HG02943 (cell line): ENCODE measurements at regions not wholly inside any gene's neighbourhood (a gene's known extent, or its start where the extent isn't known, plus 50 kb on each side); places are given as distances from the start of the nearest gene placed in this dataset.
"Not testable (repeated sequence)": the region's sequence is repeated elsewhere in the genome, so short reads cannot be mapped to it uniquely, and the experiment has no call there.

ENCODE experiments used
- ATAC-seq: cut with Tn5 transposase; IDR thresholded peaks from one replicate; pipeline ENCODE4 v1.9.1; 2021; ENCODE audit warnings: mild to moderate bottlenecking, low read depth, moderate library complexity; ENCODE audit not compliant: unreplicated experiment

DNA sequence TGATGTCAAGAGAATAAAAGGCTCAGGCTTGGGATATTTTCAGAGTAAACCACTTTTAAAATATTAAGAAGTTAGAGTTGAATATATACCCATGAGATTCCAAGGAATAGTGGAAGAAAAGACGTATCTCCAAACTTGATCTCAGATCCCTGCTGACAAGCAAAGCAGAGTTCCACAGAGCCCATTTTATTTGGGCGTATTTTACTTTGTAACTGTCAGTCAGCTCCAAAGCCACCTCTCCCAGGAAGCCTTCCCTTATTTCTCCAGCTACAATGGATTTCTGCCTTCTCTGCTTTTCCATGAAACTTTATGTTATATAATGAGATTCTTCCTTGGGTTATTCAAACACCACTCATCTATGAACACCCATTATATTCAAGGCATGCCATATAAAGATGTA is 295.7 kb downstream of the FZD1 start:
- no peak for ATAC-seq

DNA sequence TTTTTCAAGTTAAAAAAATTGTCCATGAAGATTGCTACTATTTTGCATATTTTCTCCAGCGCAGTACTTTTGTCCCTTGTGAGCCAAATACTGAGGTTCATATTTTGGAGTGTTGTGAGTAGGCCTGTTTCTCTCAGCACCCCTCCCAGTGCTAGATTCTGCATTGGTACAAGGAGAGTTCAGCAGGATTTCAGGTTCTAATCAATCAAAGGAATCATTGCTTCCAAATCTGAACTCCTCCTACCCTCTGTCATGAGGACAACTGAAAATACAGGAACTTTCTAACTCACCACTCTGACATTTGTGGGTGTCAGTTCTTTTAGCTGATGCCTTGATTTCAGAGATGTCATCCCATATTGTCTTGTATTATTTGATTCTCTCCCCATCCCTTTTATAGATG is 299.9 kb downstream of the FZD1 start:
- no peak for ATAC-seq

DNA sequence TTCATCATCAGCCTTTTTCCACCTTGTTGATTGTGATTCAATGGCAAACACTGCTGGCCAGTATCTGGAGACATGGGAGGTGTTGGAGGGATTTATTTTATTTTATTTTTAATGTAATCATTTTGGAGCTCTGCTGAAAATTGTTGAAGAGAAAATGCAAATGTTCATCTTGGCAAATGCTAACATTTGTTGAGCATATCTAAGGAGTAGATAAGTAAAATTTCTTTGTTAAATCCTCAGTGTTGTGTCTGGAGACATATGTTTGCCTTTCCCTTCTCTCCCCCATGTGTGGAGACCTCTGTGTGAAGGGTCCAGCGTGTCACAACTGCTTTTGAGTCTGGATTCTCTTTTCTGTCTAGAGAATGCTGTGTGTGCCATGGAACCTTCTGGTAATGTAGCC is 300.3 kb downstream of the FZD1 start:
- no peak for ATAC-seq

GRCh38 chr7:91565499-91566401 is 301.5 kb downstream of the FZD1 start:
- ATAC-seq: no peak

- no peak for ATAC-seq
These were observed 302.1 kb downstream of the FZD1 start for GRCh38 chr7:91566402-91566732.

DNA sequence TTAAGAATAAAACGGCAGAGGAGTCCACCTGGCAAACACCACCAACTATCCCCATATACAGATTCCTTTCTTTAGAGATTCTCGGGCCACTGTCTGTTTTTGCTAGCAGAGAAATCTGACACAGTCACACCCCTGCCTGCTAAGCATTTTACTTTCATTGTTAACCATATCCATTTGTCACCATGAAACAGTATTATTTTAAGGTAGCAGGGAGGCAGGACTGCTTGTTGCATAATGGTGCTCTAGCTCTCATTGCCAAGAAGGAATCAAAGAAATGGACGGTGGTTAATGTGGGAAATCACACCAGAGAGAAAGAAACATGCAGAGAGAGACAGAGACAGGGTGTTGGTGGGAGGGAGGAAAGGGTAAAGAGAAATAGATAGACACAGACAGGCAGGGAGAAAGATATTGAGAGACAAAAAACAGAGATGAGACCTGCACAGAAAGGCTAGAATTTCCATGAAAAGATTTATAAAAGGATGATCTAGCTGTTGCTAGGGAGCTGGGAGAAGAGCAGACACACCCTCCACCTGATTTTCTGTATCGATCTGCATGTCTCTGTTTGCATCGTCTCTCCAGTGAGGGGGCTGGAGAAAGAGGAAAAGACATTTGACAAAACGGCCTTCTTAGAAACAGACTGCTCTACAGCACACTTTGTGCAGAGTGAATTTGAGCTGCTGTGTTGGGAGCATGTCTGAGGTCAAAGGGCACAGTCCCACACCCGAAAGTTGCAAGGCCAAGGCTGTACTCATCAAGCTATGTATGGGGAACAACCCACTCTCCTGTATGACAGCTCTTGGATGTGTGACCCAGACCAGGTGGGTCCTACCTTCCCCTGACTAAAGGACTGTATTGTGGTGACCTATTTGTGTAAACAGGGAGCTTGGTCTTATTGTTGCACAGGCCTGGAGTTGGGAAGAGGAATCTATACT is 303.1 kb downstream of the FZD1 start:
- no peak for ATAC-seq

GRCh38 chr7:91568138-91568537 is 303.9 kb downstream of the FZD1 start:
- no peak for ATAC-seq

GRCh38 chr7:91569728-91570457 is 305.7 kb downstream of the FZD1 start:
- no peak for ATAC-seq

DNA sequence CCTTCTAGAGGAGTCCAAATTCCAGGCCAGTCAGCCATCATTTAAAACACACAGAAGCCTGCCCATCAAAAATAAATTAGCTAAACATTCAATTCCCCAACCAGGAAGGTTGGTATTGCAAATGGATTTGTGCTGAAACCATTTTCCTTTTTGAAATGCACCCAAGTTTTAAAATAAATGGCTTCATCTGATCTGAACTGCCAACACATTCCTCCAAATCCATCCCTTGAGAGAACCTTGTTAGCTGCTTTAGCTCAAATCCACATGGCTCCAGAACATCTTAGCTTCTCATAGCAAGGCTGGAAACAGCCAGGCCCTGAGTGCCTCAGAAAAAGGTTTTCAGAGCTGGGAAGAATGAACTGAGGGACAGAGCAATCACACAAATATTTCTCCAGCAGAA is 306.3 kb downstream of the FZD1 start:
- no peak for ATAC-seq

- no peak for ATAC-seq
These were observed 307.4 kb downstream of the FZD1 start for GRCh38 chr7:91571601-91572000.

- no peak for ATAC-seq
These were observed 307.1 kb downstream of the MTERF1 start for GRCh38 chr7:91573405-91573804.

GRCh38 chr7:91576459-91576858 is 304.0 kb downstream of the MTERF1 start:
- ATAC-seq: not testable (repeated sequence)

DNA sequence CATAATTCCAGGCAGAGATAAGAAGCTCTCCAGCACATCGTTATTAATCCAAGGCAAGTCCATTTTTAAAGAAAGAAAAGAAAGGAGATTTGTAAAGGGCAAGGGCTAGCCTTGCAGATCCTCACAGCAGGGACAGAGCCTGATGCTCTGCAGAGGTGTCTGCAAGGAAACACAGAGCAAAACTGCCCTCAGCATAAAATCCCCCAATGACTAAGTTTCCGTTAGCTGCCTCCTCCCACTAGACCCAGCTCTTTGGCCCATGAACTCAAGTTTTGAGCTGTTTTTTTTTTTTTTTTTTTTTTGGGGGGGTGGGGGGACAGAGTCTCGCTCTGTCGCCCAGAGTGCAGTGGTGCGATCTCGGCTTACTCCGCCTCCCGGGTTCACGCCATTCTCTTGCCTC is 300.7 kb downstream of the MTERF1 start:
- no peak for ATAC-seq

- ATAC-seq: no peak
These were observed 297.6 kb downstream of the MTERF1 start for GRCh38 chr7:91582799-91583477.

- ATAC-seq: no peak
These were observed 284.2 kb downstream of the MTERF1 start for GRCh38 chr7:91596287-91596686.

GRCh38 chr7:91598791-91599190 is 281.7 kb downstream of the MTERF1 start:
- ATAC-seq: no peak

DNA sequence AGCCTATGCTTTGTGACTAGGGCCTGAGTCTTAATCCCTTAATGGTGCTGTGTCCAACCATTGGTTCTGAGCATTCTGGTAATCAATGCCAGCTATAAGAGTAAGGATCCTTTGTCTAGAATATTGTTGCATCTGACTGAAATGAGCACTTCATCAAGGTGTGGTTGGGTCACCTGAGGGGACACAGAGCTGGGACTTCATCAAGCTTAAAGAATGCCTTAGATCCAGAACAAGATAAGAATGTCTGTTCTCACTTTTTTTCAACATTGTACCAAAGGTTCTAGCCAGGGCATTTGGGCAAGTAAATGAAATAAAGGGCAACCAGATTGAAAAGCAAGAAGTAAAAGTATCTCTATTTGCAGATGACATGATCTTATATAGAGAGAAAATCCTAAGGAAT is 280.4 kb downstream of the MTERF1 start:
- ATAC-seq: no peak

GRCh38 chr7:91603707-91604106 is 276.8 kb downstream of the MTERF1 start:
- ATAC-seq: no peak

DNA sequence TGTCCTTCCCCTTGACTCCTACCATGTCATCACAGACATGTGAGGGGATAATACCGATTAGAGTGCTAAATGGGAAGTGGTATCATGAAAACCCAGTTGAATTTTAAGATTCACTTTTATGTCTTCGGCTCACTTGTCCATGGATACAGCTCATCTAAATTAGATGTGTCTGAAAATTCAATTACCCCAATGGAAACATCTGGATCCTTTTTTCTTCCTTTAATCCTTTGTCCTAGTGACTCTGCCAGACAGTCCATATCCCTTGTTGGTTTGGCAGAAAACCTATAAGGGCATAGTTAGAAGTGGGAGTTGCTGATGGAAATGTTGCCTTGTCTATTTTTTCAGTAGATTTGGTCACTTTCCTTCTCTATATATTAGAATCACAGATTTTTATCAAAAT is 271.9 kb downstream of the MTERF1 start:
- ATAC-seq: no peak

- no peak for ATAC-seq
These were observed 271.0 kb downstream of the MTERF1 start for GRCh38 chr7:91609525-91609924.
